ENCODE measurements at regions not wholly inside any gene's neighbourhood (a gene's known extent, or its start where the extent isn't known, plus 50 kb on each side); places are given as distances from the start of the nearest gene placed in this dataset.

- DNase-seq: no peak
Measured at GRCh38 chr12:96136161-96136560, 58.0 kb upstream of the ELK3 start.

GRCh38 chr12:96136725-96137378 lies 57.3 kb upstream of the ELK3 start:
- DNase-seq: no peak

- no peak for DNase-seq
Measured at GRCh38 chr12:96140174-96140573, 54.0 kb upstream of the ELK3 start.

DNA sequence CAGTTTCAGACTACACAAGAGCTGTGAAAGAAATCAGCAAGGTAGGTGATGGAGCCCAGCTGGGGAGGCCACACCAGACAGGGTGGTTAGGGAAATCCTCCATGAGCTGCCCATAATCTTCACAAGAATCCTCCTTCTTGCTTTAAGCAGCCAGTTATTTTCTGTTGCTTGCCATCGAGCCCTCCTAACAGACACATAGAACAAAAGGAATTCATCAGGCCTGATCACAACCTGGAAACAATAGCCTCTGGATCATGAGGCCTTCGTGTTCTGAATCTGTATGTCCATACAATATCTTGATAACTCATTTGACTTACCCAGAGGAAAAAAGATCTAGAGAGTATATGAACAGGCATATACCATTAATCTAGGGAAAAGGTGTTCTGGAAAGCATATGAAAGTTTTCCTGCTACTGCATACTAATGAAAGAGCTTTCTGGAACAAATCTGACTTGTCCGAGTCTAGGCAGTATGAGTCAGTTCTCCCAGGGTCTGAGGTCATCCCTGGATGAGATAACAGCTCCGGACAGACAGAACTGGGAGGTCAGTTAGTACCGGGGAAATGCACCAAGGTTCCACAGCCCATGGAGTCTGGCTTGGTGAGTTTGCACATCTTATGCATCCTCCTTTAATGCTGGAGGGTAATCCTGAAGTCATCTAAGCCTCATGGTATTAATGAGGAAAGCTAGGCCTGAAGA lies 52.8 kb upstream of the ELK3 start:
- no peak for DNase-seq

DNA sequence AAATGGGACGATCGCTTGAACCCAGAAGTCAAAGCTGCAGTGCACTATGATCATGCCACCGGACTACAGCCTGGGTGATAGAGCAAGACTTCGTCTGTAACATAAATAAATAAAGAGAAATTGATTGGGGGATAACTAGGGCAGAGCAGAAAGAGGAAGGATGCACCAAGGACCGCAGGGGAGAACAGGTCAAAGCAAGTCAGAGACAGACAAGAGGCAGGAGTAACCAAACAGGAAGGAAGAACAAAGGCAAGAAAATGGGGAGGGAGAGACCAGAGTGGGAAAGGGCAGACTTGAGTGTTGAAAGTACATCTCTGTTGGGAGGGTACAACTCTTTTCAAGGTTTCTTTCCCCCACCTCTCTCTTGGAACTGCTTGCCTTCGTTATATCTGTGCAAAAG lies 50.8 kb upstream of the ELK3 start:
- no peak for DNase-seq

GRCh38 chr12:96143827-96144565 lies 50.2 kb upstream of the ELK3 start:
- no peak for DNase-seq

All from stimulated activated CD4-positive, alpha-beta T cell treated with anti-CD3 and anti-CD28 coated beads, Interleukin-12 subunit alpha, Interleukin-12 subunit beta, amount 100 ng/mL, for 4 hours (primary cell).